Trophoblast cell (in vitro differentiated cells and primary cell): ENCODE measurements at regions not wholly inside any gene's neighbourhood (a gene's known extent, or its start where the extent isn't known, plus 50 kb on each side); places are given as distances from the start of the nearest gene placed in this dataset.

Source experiments
- DNase-seq, 2 donors: peaks; one replicate each; pipeline ENCODE4 v3.0.0-alpha.2; 2016
- H2AFZ ChIP-seq: 2 replicates; pipeline ENCODE4 v1.6.1; 2013; ENCODE audit warnings: low read length, moderate library complexity, mild to moderate bottlenecking; ENCODE audit not compliant: insufficient read depth, poor library complexity
- H2AK5ac ChIP-seq: 2 replicates; pipeline ENCODE4 v1.6.1; 2013; ENCODE audit warnings: mild to moderate bottlenecking, low read length
- H2BK120ac ChIP-seq: 2 replicates; pipeline ENCODE4 v1.6.1; 2013; ENCODE audit warnings: low read length, mild to moderate bottlenecking, moderate library complexity; ENCODE audit not compliant: insufficient read depth, poor library complexity
- H2BK12ac ChIP-seq: 2 replicates; pipeline ENCODE4 v1.6.1; 2013; ENCODE audit warnings: mild to moderate bottlenecking, low read length, moderate library complexity
- H2BK5ac ChIP-seq: 2 replicates; pipeline ENCODE4 v1.6.1; 2013; ENCODE audit warnings: low read length, low read depth, moderate library complexity, mild to moderate bottlenecking; ENCODE audit not compliant: poor library complexity
- H3K14ac ChIP-seq: 2 replicates; pipeline ENCODE4 v1.6.1; 2013; ENCODE audit warnings: mild to moderate bottlenecking, low read length
- H3K18ac ChIP-seq: 2 replicates; pipeline ENCODE4 v1.6.1; 2013; ENCODE audit warnings: mild to moderate bottlenecking, low read length
- H3K23ac ChIP-seq: 2 replicates; pipeline ENCODE4 v1.6.1; 2013; ENCODE audit warnings: low read length
- H3K27ac ChIP-seq: 2 replicates; pipeline ENCODE4 v1.5.1; 2013; ENCODE audit warnings: low read depth, mild to moderate bottlenecking, inconsistent platforms, low read length, moderate library complexity
- H3K27me3 ChIP-seq: 2 replicates; pipeline ENCODE4 v1.6.1; 2013; ENCODE audit warnings: inconsistent platforms, mild to moderate bottlenecking, low read length, moderate library complexity; ENCODE audit not compliant: insufficient read depth
- H3K36me3 ChIP-seq, 2 experiments: 1 replicate in 1 of 2; 2 replicates in 1 of 2; pipeline ENCODE4 v1.6.1; 2013; ENCODE audit warnings: low read length in 2 of 2, mild to moderate bottlenecking in 2 of 2, moderate library complexity in 1 of 2; ENCODE audit not compliant: insufficient read depth in 2 of 2, control insufficient read depth in 1 of 2
- H3K4ac ChIP-seq: 2 replicates; pipeline ENCODE4 v1.6.1; 2013; ENCODE audit warnings: low read depth, mild to moderate bottlenecking, low read length, moderate library complexity
- H3K4me1 ChIP-seq, 2 experiments: 1 replicate in 1 of 2; 2 replicates in 1 of 2; pipeline ENCODE4 v1.6.1; 2013; ENCODE audit warnings: low read length in 2 of 2, mild to moderate bottlenecking in 2 of 2, moderate library complexity in 1 of 2; ENCODE audit not compliant: insufficient read depth in 2 of 2, control insufficient read depth in 1 of 2
- H3K4me2 ChIP-seq: 2 replicates; pipeline ENCODE4 v1.6.1; 2013; ENCODE audit warnings: inconsistent platforms, mild to moderate bottlenecking, low read length, moderate library complexity
- H3K4me3 ChIP-seq: 2 replicates; pipeline ENCODE4 v1.5.1; 2013; ENCODE audit warnings: mild to moderate bottlenecking, low read depth, low read length, inconsistent platforms
- H3K79me1 ChIP-seq: one replicate; pipeline ENCODE4 v1.6.1; 2013; ENCODE audit warnings: low read length
- H3K79me2 ChIP-seq: 2 replicates; pipeline ENCODE4 v1.6.1; 2013; ENCODE audit warnings: low read length, mild to moderate bottlenecking; ENCODE audit not compliant: control insufficient read depth, insufficient read depth, poor library complexity
- H3K9ac ChIP-seq: 2 replicates; pipeline ENCODE4 v1.6.1; 2013; ENCODE audit warnings: mild to moderate bottlenecking, low read length
- H3K9me3 ChIP-seq: 2 replicates; pipeline ENCODE4 v1.6.1; 2013; ENCODE audit warnings: low read depth, mild to moderate bottlenecking, control low read depth, inconsistent platforms, low read length; ENCODE audit not compliant: insufficient read depth
- H4K12ac ChIP-seq: 2 replicates; pipeline ENCODE4 v1.6.1; 2013; ENCODE audit warnings: low read depth, mild to moderate bottlenecking, low read length, moderate library complexity
- H4K8ac ChIP-seq: 2 replicates; pipeline ENCODE4 v1.6.1; 2013; ENCODE audit warnings: low read depth, mild to moderate bottlenecking, low read length, moderate library complexity
- H4K91ac ChIP-seq: one replicate; pipeline ENCODE4 v1.6.1; 2013; ENCODE audit warnings: low read depth, mild to moderate bottlenecking, low read length, moderate library complexity
- WGBS: extraction: QIAGEN DNeasy Blood & Tissue Kit; methylation state at CpG from one replicate; pipeline ENCODE4 v1.1.7; 2013; ENCODE audit warnings: missing lambda C conversion rate; ENCODE audit not compliant: insufficient read length, insufficient coverage; ENCODE audit errors: extremely low coverage; 5-methylcytosine and 5-hydroxymethylcytosine counted together

- no peak overlapping the region for H3K27ac ChIP-seq
- H3K4me1 ChIP-seq: no peaks in the 10 kb centered on the region
- no peak overlapping the region for H2BK120ac ChIP-seq
- H2BK12ac ChIP-seq: no peak overlapping the region
- no peak overlapping the region for H3K4me3 ChIP-seq
- H3K14ac ChIP-seq: no peak overlapping the region
- DNase-seq: no peak
- H3K9me3 ChIP-seq: peaks cover 4% of the 10 kb centered on the region
- no peak overlapping the region for H3K18ac ChIP-seq
- no peak overlapping the region for H4K12ac ChIP-seq
- H3K79me2 ChIP-seq: no peaks in the 10 kb centered on the region
- no peaks in the 10 kb centered on the region for H3K27me3 ChIP-seq
- H4K8ac ChIP-seq: no peak overlapping the region
- WGBS: no CpG with 5 or more reads among the region's 5 CpGs
- peaks cover 0 to 1% of the 10 kb centered on the region in 2 experiments for H3K36me3 ChIP-seq
- no peak overlapping the region for H2AFZ ChIP-seq
- no peak overlapping the region for H3K23ac ChIP-seq
- no peak overlapping the region for H2AK5ac ChIP-seq
- no peak overlapping the region for H2BK5ac ChIP-seq
- no peak overlapping the region for H3K4me2 ChIP-seq
- no peak overlapping the region for H4K91ac ChIP-seq
- H3K79me1 ChIP-seq: no peaks in the 10 kb centered on the region
- H3K9ac ChIP-seq: no peak overlapping the region
- no peak overlapping the region for H3K4ac ChIP-seq
Measured at GRCh38 chr2:33764551-33764950, 165.5 kb upstream of the FAM98A start.

DNA sequence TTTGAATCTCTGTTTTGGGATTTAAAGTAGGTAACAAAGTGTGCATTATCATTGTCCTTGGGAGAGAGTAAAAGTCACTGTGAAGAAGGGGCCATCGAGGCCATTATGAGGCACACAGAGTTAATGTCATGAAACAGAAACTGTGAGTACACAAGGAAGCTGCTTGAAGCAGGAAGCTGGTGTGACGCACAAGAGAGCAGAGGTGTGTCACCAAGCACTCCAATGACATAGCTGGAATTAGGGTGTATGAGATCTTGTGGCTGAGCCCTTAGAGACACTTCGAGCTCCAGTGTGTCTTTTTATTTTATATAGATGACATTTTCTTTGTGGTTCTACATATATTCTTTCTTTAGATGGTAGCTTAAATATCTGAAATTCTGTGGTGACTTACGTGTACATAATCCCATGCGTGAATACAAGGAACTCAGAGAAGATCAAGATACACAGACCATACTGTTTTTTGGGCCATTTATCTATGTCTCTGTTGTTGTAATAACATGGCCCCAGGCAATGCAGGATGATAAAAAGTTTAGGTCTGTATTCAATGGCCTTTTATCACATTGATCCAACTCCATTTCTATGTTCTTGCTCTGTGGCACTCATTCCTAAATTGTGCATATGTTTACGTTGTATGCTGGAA lies 164.7 kb upstream of the FAM98A start:
- Histone ChIP-seq H3K4me1 (no peaks in the 10 kb centered on the region), H3K4me2 (no peak overlapping the region), H3K9ac (no peak overlapping the region), H3K27me3 (no peaks in the 10 kb centered on the region), H3K18ac (no peak overlapping the region), H2BK5ac (no peak overlapping the region), H3K36me3 (peaks cover 0 to 1% of the 10 kb centered on the region in 2 experiments), H2BK12ac (no peak overlapping the region), H2AK5ac (no peak overlapping the region), H4K12ac (no peak overlapping the region), H3K79me2 (no peaks in the 10 kb centered on the region), H3K4me3 (no peak overlapping the region), H3K4ac (no peak overlapping the region), H3K79me1 (no peaks in the 10 kb centered on the region), H3K27ac (no peak overlapping the region), H4K91ac (no peak overlapping the region), H3K23ac (no peak overlapping the region), H3K9me3 (peaks cover 4% of the 10 kb centered on the region), H2AFZ (no peak overlapping the region), H2BK120ac (no peak overlapping the region), H4K8ac (no peak overlapping the region), H3K14ac (no peak overlapping the region)
- DNase-seq: no peak
- WGBS: no CpG with 5 or more reads among the region's 6 CpGs

DNA sequence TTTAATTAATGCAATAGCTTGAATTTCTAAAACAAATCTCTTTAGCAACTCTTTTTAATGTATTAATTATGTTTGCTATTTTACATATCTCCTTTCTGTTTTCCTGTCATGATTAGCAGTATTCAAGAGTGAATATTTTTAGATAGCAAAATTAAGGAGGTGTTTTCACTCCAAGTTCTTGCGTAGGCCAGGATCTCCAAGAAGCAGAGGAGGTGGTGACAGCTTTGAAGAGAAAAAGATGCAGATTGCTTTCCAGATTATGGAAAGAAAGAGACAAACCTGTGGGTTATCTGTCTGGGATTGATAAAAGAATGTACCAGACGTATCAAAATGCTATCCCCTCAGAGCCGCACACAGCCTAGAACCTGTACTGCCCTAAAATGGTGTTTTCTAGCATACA lies 163.5 kb upstream of the FAM98A start:
- Histone ChIP-seq H4K8ac (no peak overlapping the region), H2AK5ac (no peak overlapping the region), H3K4ac (no peak overlapping the region), H3K4me3 (no peak overlapping the region), H3K14ac (no peak overlapping the region), H3K18ac (no peak overlapping the region), H2BK12ac (no peak overlapping the region), H2BK5ac (no peak overlapping the region), H4K91ac (no peak overlapping the region), H3K79me2 (no peaks in the 10 kb centered on the region), H3K4me2 (no peak overlapping the region), H3K23ac (no peak overlapping the region), H3K79me1 (no peaks in the 10 kb centered on the region), H3K9ac (no peak overlapping the region), H3K36me3 (peaks cover 0 to 1% of the 10 kb centered on the region in 2 experiments), H2AFZ (no peak overlapping the region), H2BK120ac (no peak overlapping the region), H3K27me3 (no peaks in the 10 kb centered on the region), H4K12ac (no peak overlapping the region), H3K27ac (no peak overlapping the region), H3K4me1 (no peaks in the 10 kb centered on the region), H3K9me3 (peaks cover 4% of the 10 kb centered on the region)
- DNase-seq: no peak
- no CpG with 5 or more reads among the region's 3 CpGs for WGBS

DNA sequence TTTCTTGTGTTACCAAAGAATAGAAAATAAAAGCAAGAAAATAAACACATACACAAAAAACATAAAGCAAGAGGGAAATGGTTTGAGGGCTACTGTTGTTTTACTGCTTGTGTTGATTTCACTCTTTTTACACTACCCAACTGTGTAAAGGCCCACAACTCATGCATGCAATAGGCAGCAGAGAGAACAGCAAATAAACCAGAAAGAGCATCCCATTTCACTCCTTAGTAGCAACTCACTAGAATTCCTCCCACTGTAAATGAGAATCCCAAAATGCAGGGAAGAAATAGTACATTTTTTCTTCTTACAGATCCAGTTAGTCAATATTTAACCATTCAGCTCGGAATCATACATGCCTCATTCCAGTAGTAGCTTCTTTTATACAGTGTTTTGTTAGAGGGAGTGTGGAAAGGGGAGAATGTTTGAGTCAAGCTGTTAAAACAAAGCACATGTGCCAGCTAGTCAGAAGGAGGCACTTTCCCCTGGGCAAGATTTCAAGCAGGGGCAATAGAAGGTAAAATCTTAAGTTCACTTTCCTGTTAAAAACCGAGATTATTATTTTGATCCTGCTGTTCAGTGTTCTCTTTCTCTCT lies 147.2 kb upstream of the FAM98A start:
- WGBS: no CpG with 5 or more reads among the region's 2 CpGs
- no peaks in the 10 kb centered on the region for H3K79me2 ChIP-seq
- no peak overlapping the region for H4K91ac ChIP-seq
- no peak overlapping the region for H2BK12ac ChIP-seq
- no peaks in the 10 kb centered on the region for H3K9me3 ChIP-seq
- H3K36me3 ChIP-seq: no peaks in the 10 kb centered on the region
- no peak overlapping the region for H3K4me2 ChIP-seq
- H3K9ac ChIP-seq: no peak overlapping the region
- H3K27ac ChIP-seq: no peak overlapping the region
- H3K4ac ChIP-seq: no peak overlapping the region
- no peak overlapping the region for H2AK5ac ChIP-seq
- no peaks in the 10 kb centered on the region for H3K4me1 ChIP-seq
- no peak overlapping the region for H2BK120ac ChIP-seq
- H3K14ac ChIP-seq: no peak overlapping the region
- DNase-seq: no peak
- H2AFZ ChIP-seq: no peak overlapping the region
- H3K4me3 ChIP-seq: no peak overlapping the region
- no peak overlapping the region for H4K12ac ChIP-seq
- no peak overlapping the region for H4K8ac ChIP-seq
- no peaks in the 10 kb centered on the region for H3K27me3 ChIP-seq
- no peaks in the 10 kb centered on the region for H3K79me1 ChIP-seq
- H2BK5ac ChIP-seq: no peak overlapping the region
- no peak overlapping the region for H3K18ac ChIP-seq
- H3K23ac ChIP-seq: no peak overlapping the region
